ENCODE measurements at regions not wholly inside any gene's neighbourhood (a gene's known extent, or its start where the extent isn't known, plus 50 kb on each side); places are given as distances from the start of the nearest gene placed in this dataset.

GRCh38 chr4:152161676-152162330 is 374.1 kb downstream of the FBXW7 start:
- peak; percentile 42 for DNase-seq (ENCODE audit: low read depth)

DNA sequence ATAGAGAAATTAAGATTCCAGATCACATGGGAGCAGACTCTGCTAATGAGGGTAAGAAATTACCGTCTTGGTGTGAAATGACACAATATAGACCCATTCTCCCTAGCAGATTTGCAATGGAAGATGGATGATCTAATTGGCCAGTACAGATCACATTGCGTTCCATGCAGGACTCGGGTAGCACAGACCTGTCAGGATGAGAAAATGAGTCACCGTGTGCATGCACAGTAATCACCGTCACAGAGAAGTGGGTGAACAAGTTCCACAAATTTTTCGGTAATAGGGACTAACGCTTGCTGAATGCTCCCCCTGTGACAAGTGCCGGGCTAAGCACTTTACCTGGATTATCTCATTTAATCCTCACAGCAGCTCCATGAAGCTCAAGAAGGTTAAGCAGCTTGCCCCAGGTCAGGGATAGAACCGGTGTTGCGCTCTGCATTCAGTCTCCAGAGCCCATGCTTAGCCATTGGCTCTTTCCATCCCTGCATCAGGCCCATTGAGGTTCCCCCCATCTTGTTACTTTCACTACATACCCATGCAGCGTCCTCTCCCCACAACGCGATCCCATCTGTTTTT is 375.6 kb downstream of the FBXW7 start:
- no peak for DNase-seq (ENCODE audit: low read depth)

- DNase-seq (ENCODE audit: low read depth) = no peak
Measured at GRCh38 chr4:152159773-152160172, 376.1 kb downstream of the FBXW7 start.

DNA sequence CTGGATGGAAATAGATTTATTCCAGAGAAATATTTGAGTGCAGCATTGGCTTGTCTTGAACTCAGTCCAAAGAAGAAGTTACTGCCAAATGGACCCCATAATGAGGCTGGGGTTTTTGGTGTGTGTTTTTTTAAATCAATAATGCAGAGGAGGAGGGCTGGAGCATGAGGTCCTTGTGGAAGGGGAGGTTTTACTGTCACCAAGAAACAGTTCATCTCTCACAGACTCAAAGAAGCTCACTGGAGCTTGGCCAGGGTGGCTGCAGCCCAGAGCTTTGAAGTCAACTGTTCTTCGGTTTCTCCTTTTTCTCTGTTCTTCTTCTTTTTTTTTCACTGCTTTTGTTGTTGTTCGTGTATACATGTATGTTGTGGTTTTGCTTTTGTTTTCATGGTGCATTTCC is 377.7 kb downstream of the FBXW7 start:
- no peak for DNase-seq (ENCODE audit: low read depth)

DNA sequence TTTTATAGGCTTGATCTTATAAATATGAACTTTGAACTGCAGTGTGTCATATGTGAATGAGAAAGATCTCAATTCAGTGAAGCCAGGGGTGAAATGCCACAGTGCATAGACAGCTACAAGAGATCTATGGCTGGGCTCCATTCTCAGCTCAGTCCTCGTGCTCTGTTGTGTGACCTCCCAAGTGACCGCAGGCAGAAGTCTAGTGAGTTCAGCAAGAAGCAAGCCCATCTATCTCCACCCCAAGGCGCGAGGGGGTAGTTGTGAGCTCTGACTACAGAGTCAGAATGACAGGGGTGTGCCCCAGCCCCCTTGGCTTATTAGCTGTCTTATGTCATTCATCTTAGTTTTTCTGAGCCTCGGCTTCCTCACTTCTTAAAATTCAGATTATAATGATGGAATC is 378.3 kb downstream of the FBXW7 start:
- no peak for DNase-seq (ENCODE audit: low read depth)

GRCh38 chr4:152156442-152156841 is 379.4 kb downstream of the FBXW7 start:
- peak; percentile 35 for DNase-seq (ENCODE audit: low read depth)

DNA sequence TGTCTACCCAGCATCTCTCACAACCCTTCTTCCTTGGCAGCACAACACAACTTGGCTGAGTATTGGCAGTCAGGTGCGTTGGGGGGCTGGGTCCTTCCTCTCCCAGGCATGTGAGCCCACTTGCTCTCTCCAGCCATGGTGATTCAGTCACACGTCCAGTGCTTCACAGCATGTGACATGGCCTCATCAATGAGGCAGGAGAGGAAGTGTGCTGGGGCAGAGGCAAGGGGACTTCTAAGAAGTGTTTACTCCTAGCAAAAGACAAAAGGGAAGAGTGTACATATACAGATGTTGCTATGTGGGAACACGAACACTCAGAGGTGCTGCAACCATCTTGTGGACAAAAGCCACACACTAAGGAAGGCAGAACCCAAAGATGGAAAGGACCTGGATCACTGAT is 380.8 kb downstream of the FBXW7 start:
- DNase-seq (ENCODE audit: low read depth) = no peak

GRCh38 chr4:152154433-152154832 is 381.5 kb downstream of the FBXW7 start:
- DNase-seq (ENCODE audit: low read depth) = no peak

DNA sequence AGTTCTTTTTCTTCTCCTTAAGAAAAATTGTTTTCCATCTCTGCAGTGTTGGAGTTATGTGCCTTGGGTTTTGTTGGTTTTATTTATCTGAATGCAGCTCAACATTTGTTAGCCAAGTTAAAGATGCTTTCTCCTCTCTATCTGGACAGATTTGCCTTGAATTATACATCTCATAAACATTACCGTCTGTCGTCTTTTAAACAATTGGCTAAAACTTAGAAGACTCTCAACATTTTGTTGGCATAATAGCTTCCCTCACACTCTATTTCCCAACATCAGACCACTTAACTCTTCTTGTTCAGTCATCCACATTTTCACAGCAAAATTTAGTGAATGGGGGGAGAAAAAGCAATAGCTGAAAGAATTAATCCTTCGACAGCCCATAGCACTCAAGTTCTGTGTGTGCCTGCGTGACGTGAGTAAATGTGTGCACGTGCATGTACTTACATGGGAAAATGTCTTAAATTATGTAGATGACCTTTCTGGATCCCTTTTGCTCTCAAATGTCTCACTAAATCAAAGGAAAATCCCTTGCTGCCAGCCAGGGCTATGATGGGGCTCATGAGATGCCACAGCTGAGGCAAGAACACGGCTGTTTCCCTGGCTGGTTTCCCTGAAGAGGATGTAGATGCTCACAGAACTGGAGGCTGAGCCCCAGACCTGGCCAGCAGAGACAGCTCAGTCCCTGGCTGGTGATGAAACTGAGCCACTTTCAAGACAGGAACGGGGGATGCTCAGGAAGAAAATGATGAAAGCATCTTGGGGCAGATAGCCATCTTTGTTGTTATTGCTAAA is 382.2 kb downstream of the FBXW7 start:
- DNase-seq (ENCODE audit: low read depth) = no peak

GRCh38 chr4:152150214-152150613 is 385.7 kb downstream of the FBXW7 start:
- DNase-seq (ENCODE audit: low read depth) = no peak

- DNase-seq (ENCODE audit: low read depth) = no peak
Measured at GRCh38 chr4:152149745-152150144, 386.1 kb downstream of the FBXW7 start.

GRCh38 chr4:152148057-152148456 is 387.2 kb upstream of the GATB start:
- DNase-seq (ENCODE audit: low read depth) = no peak

- no peak for DNase-seq (ENCODE audit: low read depth)
Measured at GRCh38 chr4:152146244-152146643, 385.4 kb upstream of the GATB start.

- no peak for DNase-seq (ENCODE audit: low read depth)
Measured at GRCh38 chr4:152143806-152144205, 383.0 kb upstream of the GATB start.

GRCh38 chr4:152138451-152138850 is 377.6 kb upstream of the GATB start:
- peak; percentile 32 for DNase-seq (ENCODE audit: low read depth)

GRCh38 chr4:152132776-152133175 is 372.0 kb upstream of the GATB start:
- no peak for DNase-seq (ENCODE audit: low read depth)

DNA sequence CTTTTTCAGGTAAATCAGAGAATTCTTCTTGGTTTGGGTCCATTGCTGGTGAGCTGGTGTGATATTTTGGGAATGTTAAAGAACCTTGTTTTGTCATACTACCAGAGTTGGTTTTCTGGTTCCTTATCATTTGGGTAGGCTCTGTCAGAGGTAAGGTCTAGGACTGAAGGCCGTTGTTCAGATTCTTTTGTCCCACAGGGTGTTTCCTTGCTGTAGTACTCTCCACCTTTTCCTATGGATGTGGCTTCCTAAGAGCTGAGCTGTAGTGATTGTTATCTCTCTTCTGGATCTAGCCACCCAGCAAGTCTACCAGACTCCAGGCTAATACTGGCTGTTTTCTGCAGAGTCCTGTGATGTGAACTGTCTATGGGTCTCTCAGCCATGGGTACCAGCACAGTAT is 367.5 kb upstream of the GATB start:
- no peak for DNase-seq (ENCODE audit: low read depth)

DNA sequence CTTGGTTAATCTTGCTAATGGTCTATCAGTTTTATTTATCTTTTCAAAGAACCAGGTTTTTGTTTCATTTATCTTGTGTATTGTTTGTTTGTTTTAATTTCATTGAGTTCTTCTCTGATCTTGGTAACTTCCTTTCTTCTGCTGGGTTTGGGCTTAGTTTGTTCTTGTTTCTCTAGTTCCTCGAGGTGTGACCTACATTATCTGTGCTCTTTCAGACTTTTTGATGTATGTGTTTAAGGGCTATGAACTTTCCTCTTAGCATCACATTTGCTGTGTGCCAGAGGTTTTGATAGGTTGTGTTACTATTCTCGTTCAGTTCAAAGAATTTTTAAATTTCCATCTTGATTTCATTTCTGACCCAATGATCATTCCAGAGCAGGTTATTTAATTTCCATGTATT is 365.4 kb upstream of the GATB start:
- DNase-seq (ENCODE audit: low read depth) = no peak

GRCh38 chr4:152118819-152119553 is 358.2 kb upstream of the GATB start:
- DNase-seq (ENCODE audit: low read depth) = no peak

DNA sequence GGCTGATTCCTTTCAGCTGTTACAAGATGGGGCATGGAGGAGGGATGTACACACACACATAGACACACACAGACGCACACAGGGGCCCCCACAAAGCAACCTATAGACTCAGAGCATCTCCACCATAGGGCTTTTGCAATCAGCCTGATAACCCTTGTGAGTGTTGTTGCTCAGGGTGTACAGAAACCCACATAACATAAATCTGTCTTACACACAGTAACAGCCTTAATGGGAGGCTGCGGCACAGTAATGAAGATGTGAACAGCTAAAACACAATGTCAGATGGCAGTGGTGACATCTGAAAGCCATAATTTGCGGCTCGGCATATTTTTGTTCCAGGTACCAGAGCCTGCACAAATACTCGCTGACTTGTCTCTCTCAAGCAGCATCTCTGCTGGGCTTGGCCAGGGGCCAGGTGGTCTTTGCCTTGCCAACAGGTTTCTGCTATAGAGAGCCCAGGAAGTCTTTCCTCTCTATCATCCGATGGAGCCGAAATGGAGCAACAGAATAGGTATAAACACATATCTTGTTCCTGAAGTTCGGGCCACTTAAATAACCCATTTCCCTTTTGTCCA is 357.2 kb upstream of the GATB start:
- no peak for DNase-seq (ENCODE audit: low read depth)

- no peak for DNase-seq (ENCODE audit: low read depth)
Measured at GRCh38 chr4:152117520-152117919, 356.7 kb upstream of the GATB start.

GRCh38 chr4:152117054-152117453 is 356.2 kb upstream of the GATB start:
- no peak for DNase-seq (ENCODE audit: low read depth)

Measured in RPMI7951 (cell line).